ENCODE measurements at regions not wholly inside any gene's neighbourhood (a gene's known extent, or its start where the extent isn't known, plus 50 kb on each side); places are given as distances from the start of the nearest gene placed in this dataset.

GRCh38 chr3:152607179-152607578 is 227.8 kb upstream of the P2RY1 start:
- H3K36me3 ChIP-seq (ENCODE audit: low read length) = no peaks in the 10 kb centered on the region
- no peaks in the 10 kb centered on the region for H3K9me3 ChIP-seq (ENCODE audit: insufficient read depth, low read length)
- no peaks in the 10 kb centered on the region for H3F3A ChIP-seq (ENCODE audit: insufficient read depth)
- no peaks in the 10 kb centered on the region for H3K9me2 ChIP-seq (replicated peaks; ENCODE audit: insufficient read depth, low read length)
- H3K27ac ChIP-seq (ENCODE audit: low read depth, low read length) = no peak overlapping the region
- H3K79me2 ChIP-seq (ENCODE audit: insufficient read depth, low read length) = no peaks in the 10 kb centered on the region
- no peak overlapping the region for H3K9ac ChIP-seq (ENCODE audit: low read length)
- TF ChIP-seq CTCF (IDR thresholded peaks at IDR 0.05; ENCODE audit: insufficient read depth, low read length, poor library complexity, severe bottlenecking) (no peak), EZH2phosphoT487 (conservative IDR thresholded peaks at IDR 0.05; ENCODE audit: low read length) (no peak)
- no peaks in the 10 kb centered on the region for H4K20me1 ChIP-seq (ENCODE audit: low read depth, low read length)
- H2AFZ ChIP-seq (ENCODE audit: low read depth, low read length, severe bottlenecking) = no peak overlapping the region
- H3K4me3 ChIP-seq (ENCODE audit: insufficient read depth, low read length, poor library complexity, severe bottlenecking) = no peak overlapping the region
- no peaks in the 10 kb centered on the region for H3K27me3 ChIP-seq (ENCODE audit: low read length)
- H3K4me2 ChIP-seq (ENCODE audit: low read depth, low read length, poor library complexity, severe bottlenecking) = no peak overlapping the region

- Histone ChIP-seq H3K9ac (ENCODE audit: low read length) (no peak overlapping the region), H3K79me2 (ENCODE audit: insufficient read depth, low read length) (no peaks in the 10 kb centered on the region), H3K27ac (ENCODE audit: low read depth, low read length) (no peak overlapping the region), H3K9me2 (replicated peaks; ENCODE audit: insufficient read depth, low read length) (no peaks in the 10 kb centered on the region), H3K27me3 (ENCODE audit: low read length) (no peaks in the 10 kb centered on the region), H3K9me3 (ENCODE audit: insufficient read depth, low read length) (no peaks in the 10 kb centered on the region), H2AFZ (ENCODE audit: low read depth, low read length, severe bottlenecking) (no peak overlapping the region), H3K4me3 (ENCODE audit: insufficient read depth, low read length, poor library complexity, severe bottlenecking) (no peak overlapping the region), H3F3A (ENCODE audit: insufficient read depth) (no peaks in the 10 kb centered on the region), H3K36me3 (ENCODE audit: low read length) (no peaks in the 10 kb centered on the region), H3K4me2 (ENCODE audit: low read depth, low read length, poor library complexity, severe bottlenecking) (no peak overlapping the region), H4K20me1 (ENCODE audit: low read depth, low read length) (no peaks in the 10 kb centered on the region)
- no peak for TF ChIP-seq EZH2phosphoT487 (conservative IDR thresholded peaks at IDR 0.05; ENCODE audit: low read length)
- no peak for TF ChIP-seq CTCF (IDR thresholded peaks at IDR 0.05; ENCODE audit: insufficient read depth, low read length, poor library complexity, severe bottlenecking)
These were observed 226.0 kb upstream of the P2RY1 start for GRCh38 chr3:152608696-152609594.

- H2AFZ ChIP-seq (ENCODE audit: low read depth, low read length, severe bottlenecking) = no peak overlapping the region
- no peak for TF ChIP-seq EZH2phosphoT487 (conservative IDR thresholded peaks at IDR 0.05; ENCODE audit: low read length)
- TF ChIP-seq CTCF (IDR thresholded peaks at IDR 0.05; ENCODE audit: insufficient read depth, low read length, poor library complexity, severe bottlenecking) = no peak
- no peak overlapping the region for H3K4me3 ChIP-seq (ENCODE audit: insufficient read depth, low read length, poor library complexity, severe bottlenecking)
- H3K36me3 ChIP-seq (ENCODE audit: low read length) = no peaks in the 10 kb centered on the region
- no peaks in the 10 kb centered on the region for H3K9me2 ChIP-seq (replicated peaks; ENCODE audit: insufficient read depth, low read length)
- H3K4me2 ChIP-seq (ENCODE audit: low read depth, low read length, poor library complexity, severe bottlenecking) = no peak overlapping the region
- no peaks in the 10 kb centered on the region for H3F3A ChIP-seq (ENCODE audit: insufficient read depth)
- H3K9ac ChIP-seq (ENCODE audit: low read length) = no peak overlapping the region
- H3K27ac ChIP-seq (ENCODE audit: low read depth, low read length) = no peak overlapping the region
- no peaks in the 10 kb centered on the region for H3K9me3 ChIP-seq (ENCODE audit: insufficient read depth, low read length)
- H3K79me2 ChIP-seq (ENCODE audit: insufficient read depth, low read length) = no peaks in the 10 kb centered on the region
- H4K20me1 ChIP-seq (ENCODE audit: low read depth, low read length) = no peaks in the 10 kb centered on the region
- H3K27me3 ChIP-seq (ENCODE audit: low read length) = no peaks in the 10 kb centered on the region
These were observed 225.0 kb upstream of the P2RY1 start for GRCh38 chr3:152609891-152610290.

Data from SU-DHL-6 (cell line).